ENCODE measurements at regions not wholly inside any gene's neighbourhood (a gene's known extent, or its start where the extent isn't known, plus 50 kb on each side); places are given as distances from the start of the nearest gene placed in this dataset.

DNA sequence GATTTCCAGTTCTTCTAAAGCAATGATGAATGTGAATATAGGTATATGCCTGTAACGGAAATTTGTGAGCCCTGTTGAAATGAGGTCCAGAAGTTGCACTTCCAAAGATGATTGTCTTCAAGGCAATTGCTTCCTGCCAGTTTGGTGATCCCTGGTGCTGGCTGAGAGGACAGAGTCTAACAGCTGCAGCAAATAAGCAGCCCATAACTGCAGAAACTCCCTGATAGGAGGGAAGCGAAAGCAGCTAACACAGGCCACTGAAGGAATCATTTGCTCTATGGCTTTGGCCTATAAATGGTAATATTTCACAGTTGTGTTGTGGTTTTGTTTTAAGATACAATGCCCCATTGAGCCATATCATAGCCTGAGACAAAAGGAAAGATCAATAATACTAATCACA, 451.5 kb upstream of the MIR17HG start:
- WGBS, 2 donors, result 89 to 91% methylated on average over 2 of the region's 2 CpGs
- no peak overlapping the region for H3K4me3 ChIP-seq (replicated peaks in 1 of 3)
- no peak overlapping the region for H3K27ac ChIP-seq
- peaks cover 3 to 4% of the 10 kb centered on the region in 2 donors for H3K4me1 ChIP-seq
- no peaks in the 10 kb centered on the region for H3K36me3 ChIP-seq
- intact Hi-C loops (cut with DNase I), result no loop called here
- DNase-seq, result no peak
- TF ChIP-seq POLR2A (IDR thresholded peaks at IDR 0.05), result no peak
- TF ChIP-seq, protein P1, sequence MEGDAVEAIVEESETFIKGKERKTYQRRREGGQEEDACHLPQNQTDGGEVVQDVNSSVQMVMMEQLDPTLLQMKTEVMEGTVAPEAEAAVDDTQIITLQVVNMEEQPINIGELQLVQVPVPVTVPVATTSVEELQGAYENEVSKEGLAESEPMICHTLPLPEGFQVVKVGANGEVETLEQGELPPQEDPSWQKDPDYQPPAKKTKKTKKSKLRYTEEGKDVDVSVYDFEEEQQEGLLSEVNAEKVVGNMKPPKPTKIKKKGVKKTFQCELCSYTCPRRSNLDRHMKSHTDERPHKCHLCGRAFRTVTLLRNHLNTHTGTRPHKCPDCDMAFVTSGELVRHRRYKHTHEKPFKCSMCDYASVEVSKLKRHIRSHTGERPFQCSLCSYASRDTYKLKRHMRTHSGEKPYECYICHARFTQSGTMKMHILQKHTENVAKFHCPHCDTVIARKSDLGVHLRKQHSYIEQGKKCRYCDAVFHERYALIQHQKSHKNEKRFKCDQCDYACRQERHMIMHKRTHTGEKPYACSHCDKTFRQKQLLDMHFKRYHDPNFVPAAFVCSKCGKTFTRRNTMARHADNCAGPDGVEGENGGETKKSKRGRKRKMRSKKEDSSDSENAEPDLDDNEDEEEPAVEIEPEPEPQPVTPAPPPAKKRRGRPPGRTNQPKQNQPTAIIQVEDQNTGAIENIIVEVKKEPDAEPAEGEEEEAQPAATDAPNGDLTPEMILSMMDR (IDR thresholded peaks at IDR 0.05), result no peak
- no peaks in the 10 kb centered on the region for H3K9me3 ChIP-seq
- no peaks in the 10 kb centered on the region for H3K27me3 ChIP-seq

DNA sequence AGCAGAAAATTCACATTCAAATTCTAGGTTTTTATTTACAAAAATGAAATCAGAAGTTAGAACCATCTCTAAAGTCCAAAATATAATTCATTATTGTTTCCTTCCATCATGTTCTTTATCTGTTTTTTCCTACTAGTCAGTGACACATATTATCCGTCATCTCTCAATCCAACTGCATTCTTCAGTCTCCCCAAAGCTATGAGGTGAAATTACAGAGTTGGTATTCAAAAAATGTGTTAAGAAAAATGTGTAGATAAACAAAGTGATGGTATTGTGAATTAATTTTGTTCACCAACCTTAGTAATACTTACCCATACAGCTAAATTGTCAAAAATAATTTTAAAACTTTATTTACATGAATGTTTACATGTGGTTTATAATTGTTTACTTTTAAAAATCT, 448.7 kb upstream of the MIR17HG start:
- WGBS, 2 donors, result 88 to 95% methylated on average over 1 of the region's 1 CpG
- no peaks in the 10 kb centered on the region for H3K4me1 ChIP-seq
- H3K27me3 ChIP-seq, result no peaks in the 10 kb centered on the region
- H3K9me3 ChIP-seq, result no peaks in the 10 kb centered on the region
- no peaks in the 10 kb centered on the region for H3K36me3 ChIP-seq
- intact Hi-C loops (cut with DNase I), result no loop called here
- DNase-seq, result no peak
- H3K27ac ChIP-seq, result no peak overlapping the region
- TF ChIP-seq, protein P1 (IDR thresholded peaks at IDR 0.05), result no peak
- no peak for TF ChIP-seq POLR2A (IDR thresholded peaks at IDR 0.05)
- H3K4me3 ChIP-seq (replicated peaks in 1 of 3), result no peak overlapping the region

DNA sequence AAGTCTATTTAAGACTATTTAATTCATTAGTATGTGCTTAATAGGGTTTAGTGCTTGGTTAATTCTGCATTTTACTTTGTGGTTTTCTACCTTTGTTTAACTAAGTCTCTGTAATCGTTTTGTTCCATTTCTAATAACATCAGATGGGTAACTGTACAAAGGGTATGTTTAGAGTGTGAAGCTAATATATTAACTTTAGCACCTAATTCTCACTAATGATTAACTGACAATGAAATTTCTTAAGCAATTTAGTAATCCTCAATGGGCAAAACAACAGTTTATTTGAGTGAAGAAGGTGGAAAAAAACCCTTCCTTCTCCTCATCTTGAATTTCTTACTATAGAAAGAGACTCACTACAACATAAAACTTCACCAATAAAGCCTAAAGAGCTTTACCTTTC, 448.1 kb upstream of the MIR17HG start:
- no peak for DNase-seq
- Histone ChIP-seq H3K9me3 (no peaks in the 10 kb centered on the region), H3K4me3 (replicated peaks in 1 of 3) (no peak overlapping the region), H3K4me1 (no peaks in the 10 kb centered on the region), H3K27me3 (no peaks in the 10 kb centered on the region), H3K36me3 (no peaks in the 10 kb centered on the region), H3K27ac (no peak overlapping the region)
- no peak for TF ChIP-seq POLR2A (IDR thresholded peaks at IDR 0.05)
- TF ChIP-seq, protein P1 (IDR thresholded peaks at IDR 0.05), result no peak
- 79 to 81% methylated on average over 1 of the region's 1 CpG for WGBS, 2 donors
- intact Hi-C loops (cut with DNase I), result no loop called here

DNA sequence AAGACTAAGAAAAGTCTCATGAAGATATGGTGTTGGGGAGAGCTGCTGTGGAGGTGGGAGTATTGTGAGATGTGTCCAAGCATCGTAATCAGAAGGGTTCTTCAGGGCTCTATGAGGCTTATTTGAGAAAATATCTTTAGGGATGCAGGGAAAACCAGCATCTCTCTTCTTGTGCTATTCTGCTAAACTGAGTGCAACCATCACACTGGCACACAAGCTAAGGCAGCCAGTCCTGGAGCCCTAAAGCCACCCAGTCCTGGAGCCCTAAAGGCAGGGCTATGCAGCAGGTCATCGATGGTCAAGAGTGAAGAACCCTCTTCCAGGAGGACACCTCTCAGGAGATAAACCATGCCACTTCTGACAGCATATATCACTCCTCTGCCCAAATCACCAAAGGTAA, 445.2 kb upstream of the MIR17HG start:
- intact Hi-C loops (cut with DNase I), result no loop called here
- DNase-seq, result no peak
- Histone ChIP-seq H3K4me1 (no peaks in the 10 kb centered on the region), H3K27me3 (no peaks in the 10 kb centered on the region), H3K27ac (no peak overlapping the region), H3K4me3 (replicated peaks in 1 of 3) (no peak overlapping the region), H3K36me3 (no peaks in the 10 kb centered on the region), H3K9me3 (no peaks in the 10 kb centered on the region)
- 78 to 84% methylated on average over 2 of the region's 2 CpGs for WGBS, 2 donors
- no peak for TF ChIP-seq POLR2A (IDR thresholded peaks at IDR 0.05)
- TF ChIP-seq, protein P1 (IDR thresholded peaks at IDR 0.05), result no peak

DNA sequence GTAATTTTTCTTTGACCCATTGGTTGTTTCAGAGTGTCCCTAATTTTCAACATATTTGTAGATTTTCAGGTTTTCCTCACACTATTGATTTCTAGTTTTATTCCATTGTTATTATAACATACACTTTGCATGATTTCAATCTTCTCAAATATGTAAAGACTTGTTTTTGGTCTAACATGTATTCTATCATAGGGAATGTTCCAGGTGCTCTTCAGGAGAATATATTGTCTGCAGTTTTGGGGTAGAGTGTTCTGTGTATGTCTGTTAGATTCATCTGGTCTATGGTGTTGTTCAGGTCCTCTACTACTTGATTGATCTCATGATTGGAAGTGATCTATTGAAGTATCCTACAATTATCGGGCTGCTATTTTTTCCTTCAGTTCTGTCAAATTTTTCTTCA, 440.9 kb upstream of the MIR17HG start:
- WGBS, 2 donors, result 93 to 98% methylated on average over 1 of the region's 1 CpG
- Histone ChIP-seq H3K27ac (no peak overlapping the region), H3K9me3 (no peaks in the 10 kb centered on the region), H3K4me3 (replicated peaks in 1 of 3) (no peak overlapping the region), H3K27me3 (no peaks in the 10 kb centered on the region), H3K36me3 (no peaks in the 10 kb centered on the region), H3K4me1 (no peaks in the 10 kb centered on the region)
- TF ChIP-seq POLR2A (IDR thresholded peaks at IDR 0.05), result no peak
- TF ChIP-seq, protein P1 (IDR thresholded peaks at IDR 0.05), result no peak
- intact Hi-C loops (cut with DNase I), result no loop called here
- no peak for DNase-seq

Measured in thyroid gland (tissue), 4 donors.